Kidney tubule cell (primary cell): ENCODE measurements at regions not wholly inside any gene's neighbourhood (a gene's known extent, or its start where the extent isn't known, plus 50 kb on each side); places are given as distances from the start of the nearest gene placed in this dataset.
A peak's percentile ranks its signal among the peaks of the same experiment; 100 is the strongest.

ENCODE experiments used
- DNase-seq: peaks from one replicate; pipeline ENCODE4 v3.0.0-alpha.2; 2018; ENCODE audit warnings: low spot score

DNA sequence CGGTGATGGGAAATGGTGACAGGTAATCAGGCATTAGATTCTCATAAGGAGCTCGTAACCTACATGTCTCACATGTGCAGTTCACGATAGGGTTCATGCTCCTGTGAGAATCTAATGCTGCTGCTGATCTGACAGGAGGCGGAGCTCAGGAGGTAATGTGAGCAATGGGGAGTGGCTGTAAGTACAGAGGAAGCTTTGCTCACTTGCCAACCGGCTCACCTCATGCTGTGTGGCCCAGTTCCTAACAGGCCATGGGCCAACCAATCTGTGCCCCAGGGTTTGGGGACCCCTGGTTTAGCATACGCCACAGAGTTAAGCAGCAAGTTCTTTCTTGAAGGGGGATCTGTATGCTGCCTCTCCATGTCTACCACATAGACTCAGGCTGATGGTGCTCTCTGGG lies 133.1 kb downstream of the IQUB start:
- no peak for DNase-seq

DNA sequence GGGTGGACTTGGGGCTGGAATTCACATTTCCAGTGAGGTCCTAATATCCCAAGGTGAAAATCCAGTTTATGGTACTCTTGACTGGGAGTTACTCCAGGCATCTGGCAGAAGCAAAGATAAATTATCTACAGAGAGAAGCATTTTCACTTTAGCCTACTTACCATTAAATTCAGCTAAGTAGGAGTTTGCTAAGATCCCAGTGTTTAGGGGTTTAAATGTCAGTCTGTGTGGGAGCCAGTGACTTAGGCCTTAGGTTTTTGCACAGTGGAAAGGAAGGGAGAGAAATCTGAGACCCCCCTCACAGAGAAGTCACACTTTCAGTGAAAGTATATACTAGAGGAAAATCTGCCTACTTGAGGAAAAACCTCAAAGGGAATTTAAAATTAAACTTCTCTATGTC lies 134.2 kb downstream of the IQUB start:
- DNase-seq: no peak

DNA sequence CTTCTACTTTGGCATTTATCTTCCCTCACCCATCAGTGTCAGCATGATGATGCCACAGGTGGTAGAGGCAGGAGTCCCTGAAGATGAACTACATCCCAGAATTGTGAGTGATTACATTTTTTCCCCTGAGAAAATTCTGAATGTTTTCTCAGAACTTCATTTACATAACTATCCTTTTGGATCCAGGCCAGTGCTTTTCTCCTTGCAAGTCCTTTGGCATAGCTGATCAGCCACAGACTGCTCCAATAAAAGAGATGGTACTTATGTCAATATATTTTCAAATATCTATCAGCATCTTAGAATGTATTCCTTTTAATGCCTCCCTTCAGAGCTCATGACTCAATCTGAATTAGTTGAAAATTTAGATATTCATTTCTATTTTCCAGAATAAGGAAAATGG lies 135.5 kb downstream of the IQUB start:
- no peak for DNase-seq

GRCh38 chr7:123397746-123398338 lies 136.6 kb downstream of the IQUB start:
- no peak for DNase-seq

- no peak for DNase-seq
These were observed 140.8 kb downstream of the IQUB start for GRCh38 chr7:123393623-123394022.

DNA sequence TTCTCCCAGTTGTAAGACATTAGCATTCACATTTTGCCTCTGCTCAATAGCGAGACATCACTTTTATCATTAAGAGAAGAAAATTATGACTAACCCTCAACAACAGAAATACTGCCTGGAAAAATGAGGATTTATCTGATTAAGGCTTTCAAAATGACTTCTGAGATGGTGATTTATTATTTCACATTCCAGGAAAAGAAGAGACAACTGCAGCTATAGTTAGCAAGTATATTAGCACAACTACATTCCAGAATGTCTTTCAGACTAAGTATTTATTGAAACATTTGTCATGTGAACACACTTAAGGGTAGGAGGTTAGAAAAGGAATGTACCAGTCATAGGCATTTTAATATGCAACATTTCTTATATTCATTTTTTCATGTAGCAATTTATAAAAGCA lies 162.0 kb downstream of the IQUB start:
- DNase-seq: peak; percentile 7

DNA sequence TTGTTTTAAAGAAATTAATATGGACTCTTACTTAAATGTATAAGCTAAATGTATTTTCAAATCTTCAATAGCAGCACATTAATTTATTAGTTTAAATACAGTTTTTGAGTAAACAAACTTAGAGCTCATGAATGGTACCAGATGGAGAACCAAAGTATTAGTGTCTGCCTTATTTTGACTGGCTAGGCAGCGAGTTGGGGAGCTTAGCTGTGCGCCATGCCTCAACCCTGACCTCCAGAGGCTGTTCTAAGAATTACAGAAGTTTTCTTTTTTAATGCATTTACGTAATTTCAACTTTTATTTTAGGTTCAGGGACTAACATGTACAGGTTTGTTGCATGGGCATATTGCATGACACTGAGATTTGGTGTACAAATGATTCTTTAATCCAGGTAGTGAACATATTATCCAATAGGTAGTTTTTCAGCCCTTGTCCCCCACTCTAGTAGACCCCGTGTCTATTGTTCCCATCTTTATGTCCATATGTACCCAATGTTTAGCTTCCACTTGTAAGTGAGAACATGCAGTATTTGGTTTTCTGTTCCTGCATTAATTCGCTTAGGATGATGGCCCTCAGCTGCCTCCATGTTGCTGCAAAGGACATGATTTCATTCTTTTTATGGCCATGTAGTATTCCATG lies 166.8 kb downstream of the IQUB start:
- peak; percentile 51 for DNase-seq

GRCh38 chr7:123367031-123367430 lies 167.3 kb upstream of the SLC13A1 start:
- DNase-seq: no peak

- no peak for DNase-seq
These were observed 166.9 kb upstream of the SLC13A1 start for GRCh38 chr7:123366626-123367025.

GRCh38 chr7:123360631-123361030 lies 160.9 kb upstream of the SLC13A1 start:
- DNase-seq: no peak

DNA sequence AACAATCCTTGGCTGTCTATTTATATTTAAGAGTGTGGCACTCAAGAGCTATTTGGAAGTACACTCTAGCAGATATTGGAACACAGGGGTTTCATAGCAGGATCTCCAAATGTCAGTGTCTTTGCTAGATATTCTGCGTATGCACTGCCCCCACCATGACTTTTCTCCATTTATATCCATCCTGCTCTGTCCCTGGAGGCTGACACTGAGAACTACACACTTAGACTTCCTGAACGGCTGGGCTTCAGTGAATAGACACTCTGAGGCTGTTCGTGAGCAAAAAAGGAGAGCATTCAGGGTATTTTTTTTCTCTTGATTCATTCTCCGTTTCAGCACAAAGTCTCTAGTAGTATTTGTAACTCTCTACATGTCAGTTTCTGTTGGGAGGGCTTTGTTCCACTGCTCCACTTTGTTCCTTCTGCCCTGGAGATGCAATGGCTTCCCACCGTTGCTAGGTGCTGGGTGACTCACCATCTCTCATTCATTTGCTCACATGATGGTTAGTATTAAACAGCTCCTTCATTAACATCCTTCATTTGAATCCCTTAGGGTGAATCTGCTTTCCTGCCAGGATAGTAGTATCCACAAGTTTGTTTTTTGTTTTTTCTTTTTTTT lies 155.9 kb upstream of the SLC13A1 start:
- peak; percentile 45 for DNase-seq

GRCh38 chr7:123352973-123353372 lies 153.2 kb upstream of the SLC13A1 start:
- DNase-seq: peak; percentile 33

GRCh38 chr7:123351516-123352505 lies 152.0 kb upstream of the SLC13A1 start:
- DNase-seq: peak; percentile 61

GRCh38 chr7:123351027-123351426 lies 151.3 kb upstream of the SLC13A1 start:
- DNase-seq: no peak

- peak; percentile 60 for DNase-seq
These were observed 148.9 kb upstream of the SLC13A1 start for GRCh38 chr7:123348690-123349089.

- no peak for DNase-seq
These were observed 147.0 kb upstream of the SLC13A1 start for GRCh38 chr7:123346766-123347165.

GRCh38 chr7:123343611-123344010 lies 143.8 kb upstream of the SLC13A1 start:
- peak; percentile 40 for DNase-seq

- DNase-seq: no peak
These were observed 141.3 kb upstream of the SLC13A1 start for GRCh38 chr7:123341102-123341501.

DNA sequence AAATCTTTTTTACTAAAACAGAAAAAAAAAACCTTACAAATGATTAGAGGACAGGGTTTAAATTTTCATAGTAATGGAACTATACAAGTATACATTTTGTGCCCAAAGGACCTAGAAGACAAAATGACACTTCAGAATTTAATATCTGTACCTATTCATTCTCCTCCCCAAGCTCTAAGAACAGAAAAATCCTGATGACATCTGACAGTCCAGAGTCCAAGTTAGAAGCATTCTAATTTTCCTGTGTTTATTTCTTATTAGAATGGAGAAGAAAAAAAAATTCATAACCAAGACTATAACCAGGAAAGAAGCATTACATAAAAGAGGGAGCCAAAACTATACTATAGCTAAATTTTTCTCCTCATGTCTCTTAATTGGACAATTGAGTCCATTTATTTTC lies 138.9 kb upstream of the SLC13A1 start:
- no peak for DNase-seq

DNA sequence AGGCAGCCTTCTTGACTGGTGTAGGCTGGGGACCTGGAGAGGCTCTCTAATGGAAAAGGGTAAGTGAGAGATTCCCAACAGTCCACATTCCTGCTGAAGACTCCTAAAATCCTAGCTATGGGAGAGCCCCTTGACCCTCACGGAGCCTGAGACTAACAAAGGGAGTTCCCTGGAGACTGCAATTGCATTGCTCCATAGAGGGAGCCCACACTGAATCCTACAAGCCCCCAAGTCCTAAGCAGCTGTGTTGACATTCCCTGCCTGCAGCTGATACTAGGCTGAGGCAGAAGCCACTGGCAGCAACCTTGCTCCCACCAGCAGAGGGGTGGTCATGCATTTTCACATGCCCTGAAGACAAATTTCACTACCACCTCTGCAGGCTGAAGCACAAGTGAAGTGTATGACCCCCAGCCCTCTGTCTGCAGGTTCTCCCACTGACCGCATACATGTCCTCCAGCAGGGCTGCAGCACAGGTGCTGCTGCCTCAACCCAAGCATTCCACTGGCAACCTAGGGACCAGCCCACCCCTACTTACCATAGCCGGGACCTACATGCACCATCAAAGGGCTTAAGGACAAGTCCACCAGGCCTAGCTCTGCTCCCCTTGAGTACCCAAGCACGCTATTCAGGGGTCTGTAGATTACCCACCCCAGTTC lies 130.3 kb upstream of the SLC13A1 start:
- no peak for DNase-seq

DNA sequence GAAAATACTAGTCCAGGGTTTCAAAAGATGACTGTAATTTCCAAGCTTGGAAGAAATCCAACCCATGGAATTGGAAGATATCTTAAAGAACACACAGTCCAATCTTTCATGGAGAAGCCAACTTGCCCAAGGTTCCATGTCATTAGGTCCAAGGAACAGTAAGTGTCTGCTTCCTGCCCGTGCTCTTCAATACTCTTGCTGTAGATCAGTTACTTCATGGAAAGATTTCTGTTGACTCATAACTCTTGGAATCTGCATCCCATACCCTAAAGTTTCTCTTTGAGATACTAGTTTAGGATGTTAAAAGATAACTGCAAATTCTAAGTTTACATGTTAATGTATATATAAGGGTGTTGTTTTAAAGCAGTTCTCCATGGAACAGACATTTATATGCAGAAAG lies 127.9 kb upstream of the SLC13A1 start:
- peak; percentile 46 for DNase-seq

DNA sequence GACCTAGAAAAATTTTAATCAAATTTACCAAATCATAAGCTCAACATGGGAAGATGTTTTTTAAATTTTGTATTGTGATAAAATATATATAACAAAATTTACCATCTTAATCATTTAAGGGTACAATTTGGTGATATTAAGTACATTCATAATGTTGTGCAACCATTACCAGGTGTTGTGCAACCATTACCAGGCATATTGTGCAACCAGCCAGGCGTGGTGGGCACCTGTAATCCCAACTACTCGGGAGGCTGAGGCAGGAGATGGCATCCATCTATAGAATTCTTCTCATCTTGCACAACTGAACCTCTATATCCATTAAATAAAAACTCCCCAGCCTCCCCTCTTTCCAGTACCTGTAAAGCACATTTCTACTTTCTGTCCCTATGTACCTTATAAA lies 124.5 kb upstream of the SLC13A1 start:
- DNase-seq: no peak
